ENCODE measurements at regions not wholly inside any gene's neighbourhood (a gene's known extent, or its start where the extent isn't known, plus 50 kb on each side); places are given as distances from the start of the nearest gene placed in this dataset.

DNA sequence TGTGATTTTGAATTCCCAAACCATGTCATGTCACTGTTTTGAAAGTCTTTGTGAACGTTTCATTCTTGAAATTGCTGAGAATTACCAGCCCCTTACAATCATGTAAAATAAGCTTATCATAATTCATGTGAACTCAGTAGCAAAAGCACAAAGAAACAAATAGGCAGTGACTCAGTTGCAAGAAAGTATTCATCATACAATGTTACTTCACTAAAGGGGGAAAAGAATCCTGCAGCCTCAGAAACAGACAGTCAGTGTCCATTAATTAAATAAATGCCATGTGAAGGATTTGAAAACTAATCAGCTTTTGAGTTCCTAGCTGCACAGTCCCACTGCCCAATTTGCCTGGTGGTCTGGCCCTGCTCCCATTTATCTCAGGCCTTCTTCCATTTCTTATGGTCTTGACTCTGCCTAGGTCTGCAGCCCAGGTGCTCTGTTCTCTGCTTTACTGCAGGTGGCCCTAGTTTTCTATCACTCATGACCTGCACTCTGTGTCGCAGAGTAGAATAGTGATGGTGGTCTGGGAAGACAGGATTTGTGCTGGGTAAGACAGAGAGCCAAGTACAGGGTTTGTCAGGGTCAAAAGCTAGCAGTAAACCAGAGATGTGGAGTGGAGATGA lies 99.7 kb downstream of the PLCE1 start:
- no peaks in the 10 kb centered on the region for H3K79me2 ChIP-seq (ENCODE audit: insufficient read depth, low read length)
- no peak for TF ChIP-seq TP53 (CRISPR knock-in tag; conservative IDR thresholded peaks at IDR 0.05)
- TF ChIP-seq PPARG (CRISPR knock-in tag; conservative IDR thresholded peaks at IDR 0.05) = no peak
- TF ChIP-seq ATRX (CRISPR knock-in tag; IDR thresholded peaks at IDR 0.05; ENCODE audit: borderline replicate concordance) = no peak
- TF ChIP-seq ZNF432 (CRISPR knock-in tag; IDR thresholded peaks at IDR 0.05; ENCODE audit: borderline replicate concordance) = no peak
- no peak for TF ChIP-seq AKAP8 (CRISPR knock-in tag; IDR thresholded peaks at IDR 0.05)
- no peak for TF ChIP-seq CCDC6 (CRISPR knock-in tag; IDR thresholded peaks at IDR 0.05)
- TF ChIP-seq, protein P1, sequence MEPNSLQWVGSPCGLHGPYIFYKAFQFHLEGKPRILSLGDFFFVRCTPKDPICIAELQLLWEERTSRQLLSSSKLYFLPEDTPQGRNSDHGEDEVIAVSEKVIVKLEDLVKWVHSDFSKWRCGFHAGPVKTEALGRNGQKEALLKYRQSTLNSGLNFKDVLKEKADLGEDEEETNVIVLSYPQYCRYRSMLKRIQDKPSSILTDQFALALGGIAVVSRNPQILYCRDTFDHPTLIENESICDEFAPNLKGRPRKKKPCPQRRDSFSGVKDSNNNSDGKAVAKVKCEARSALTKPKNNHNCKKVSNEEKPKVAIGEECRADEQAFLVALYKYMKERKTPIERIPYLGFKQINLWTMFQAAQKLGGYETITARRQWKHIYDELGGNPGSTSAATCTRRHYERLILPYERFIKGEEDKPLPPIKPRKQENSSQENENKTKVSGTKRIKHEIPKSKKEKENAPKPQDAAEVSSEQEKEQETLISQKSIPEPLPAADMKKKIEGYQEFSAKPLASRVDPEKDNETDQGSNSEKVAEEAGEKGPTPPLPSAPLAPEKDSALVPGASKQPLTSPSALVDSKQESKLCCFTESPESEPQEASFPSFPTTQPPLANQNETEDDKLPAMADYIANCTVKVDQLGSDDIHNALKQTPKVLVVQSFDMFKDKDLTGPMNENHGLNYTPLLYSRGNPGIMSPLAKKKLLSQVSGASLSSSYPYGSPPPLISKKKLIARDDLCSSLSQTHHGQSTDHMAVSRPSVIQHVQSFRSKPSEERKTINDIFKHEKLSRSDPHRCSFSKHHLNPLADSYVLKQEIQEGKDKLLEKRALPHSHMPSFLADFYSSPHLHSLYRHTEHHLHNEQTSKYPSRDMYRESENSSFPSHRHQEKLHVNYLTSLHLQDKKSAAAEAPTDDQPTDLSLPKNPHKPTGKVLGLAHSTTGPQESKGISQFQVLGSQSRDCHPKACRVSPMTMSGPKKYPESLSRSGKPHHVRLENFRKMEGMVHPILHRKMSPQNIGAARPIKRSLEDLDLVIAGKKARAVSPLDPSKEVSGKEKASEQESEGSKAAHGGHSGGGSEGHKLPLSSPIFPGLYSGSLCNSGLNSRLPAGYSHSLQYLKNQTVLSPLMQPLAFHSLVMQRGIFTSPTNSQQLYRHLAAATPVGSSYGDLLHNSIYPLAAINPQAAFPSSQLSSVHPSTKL (CRISPR knock-in tag; IDR thresholded peaks at IDR 0.05) = no peak
- no peak for TF ChIP-seq ZBTB37 (CRISPR knock-in tag; IDR thresholded peaks at IDR 0.05)
- no peak for TF ChIP-seq ARHGAP35 (CRISPR knock-in tag; IDR thresholded peaks at IDR 0.05; ENCODE audit: borderline replicate concordance)
- TF ChIP-seq KDM2A (CRISPR knock-in tag; IDR thresholded peaks at IDR 0.05; ENCODE audit: borderline replicate concordance, low read depth) = no peak
- TF ChIP-seq MIXL1 (CRISPR knock-in tag; IDR thresholded peaks at IDR 0.05) = no peak
- TF ChIP-seq POLR2AphosphoS5 (IDR thresholded peaks at IDR 0.05; ENCODE audit: low read depth, low read length) = no peak
- TF ChIP-seq, protein P2, sequence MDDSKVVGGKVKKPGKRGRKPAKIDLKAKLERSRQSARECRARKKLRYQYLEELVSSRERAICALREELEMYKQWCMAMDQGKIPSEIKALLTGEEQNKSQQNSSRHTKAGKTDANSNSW (CRISPR knock-in tag; IDR thresholded peaks at IDR 0.05; ENCODE audit: borderline replicate concordance) = no peak
- no peak for TF ChIP-seq RFX5 (IDR thresholded peaks at IDR 0.05; ENCODE audit: low read depth, low read length)
- no peak for TF ChIP-seq TAF1 (CRISPR knock-in tag; IDR thresholded peaks at IDR 0.05)
- no peak for TF ChIP-seq ZNF816 (CRISPR knock-in tag; IDR thresholded peaks at IDR 0.05; ENCODE audit: borderline replicate concordance)
- no peak for TF ChIP-seq ZNF83 (CRISPR knock-in tag; IDR thresholded peaks at IDR 0.05; ENCODE audit: borderline replicate concordance)
- no peaks in the 10 kb centered on the region for H3K4me1 ChIP-seq (ENCODE audit: insufficient read depth, low read length)
- ChIA-PET CTCF (ENCODE audit: low intra/inter-chr PET ratio, low total read pairs) (no interaction called here), POLR2A (no interaction called here)
- no peaks in the 10 kb centered on the region for H3K9me3 ChIP-seq (ENCODE audit: low read length)
- H2AFZ ChIP-seq (ENCODE audit: low read length) = no peak overlapping the region
- H3K9ac ChIP-seq (ENCODE audit: insufficient read depth, low read depth, low read length) = no peak overlapping the region
- no peak for DNase-seq (ENCODE audit: low spot score)
- no TSS peak for BruUV-seq (replicated peaks)
- no peaks in the 10 kb centered on the region for H4K20me1 ChIP-seq (ENCODE audit: insufficient read depth, low read length)
- no peaks in the 10 kb centered on the region; a peak in 1 of 5 replicates for H3K27me3 ChIP-seq (ENCODE audit: control insufficient read depth in 1 of 2, insufficient read depth in 2 of 2, low read length in 2 of 2)
- H3K27ac ChIP-seq (ENCODE audit: extremely low read length, insufficient read depth, low read length) = no peak overlapping the region
- WGBS (ENCODE audit: low lambda C conversion rate) = 41% methylated on average over 2 of the region's 2 CpGs
- intact Hi-C loops (cut with micrococcal nuclease; ENCODE audit: unreplicated experiment) = no loop called here
- in situ Hi-C loops (cut with HindIII; ENCODE audit: extremely low pct_ligation_motif_present, low pct_unique_long_range_greater_than_20kb) = no loop called here
- H3K36me3 ChIP-seq (replicated peaks in 1 of 2; ENCODE audit: control insufficient read depth in 1 of 2, insufficient read depth in 2 of 2, low read length in 2 of 2) = no peaks in the 10 kb centered on the region
- H3K4me3 ChIP-seq (replicated peaks in 1 of 3; ENCODE audit: insufficient read depth in 1 of 3, low read depth in 2 of 3, low read length in 3 of 3) = no peak overlapping the region
- no peak for ATAC-seq
- H3K4me2 ChIP-seq (ENCODE audit: low read depth, low read length) = no peak overlapping the region
- no peak for FAIRE-seq
